C4-2B (cell line): ENCODE measurements at regions not wholly inside any gene's neighbourhood (a gene's known extent, or its start where the extent isn't known, plus 50 kb on each side); places are given as distances from the start of the nearest gene placed in this dataset.

ENCODE experiments used
- H3K27ac ChIP-seq: fragments of 450-650 bp; 2 replicates; pipeline ENCODE4 v1.5.1; 2017
- CTCF ChIP-seq: fragments of 450-650 bp; conservative IDR thresholded peaks from 2 replicates; pipeline ENCODE4 v1.5.1; 2017; ENCODE audit warnings: mild to moderate bottlenecking
- ZFX ChIP-seq: fragments of 450-650 bp; IDR thresholded peaks from 2 replicates; pipeline ENCODE4 v1.6.1; 2017

GRCh38 chr21:40938078-40938477 is 91.1 kb upstream of the DSCAM start:
- no peak overlapping the region for H3K27ac ChIP-seq
- TF ChIP-seq ZFX: no peak
- TF ChIP-seq CTCF: no peak

GRCh38 chr21:40938611-40939010 is 91.7 kb upstream of the DSCAM start:
- H3K27ac ChIP-seq: no peak overlapping the region
- TF ChIP-seq ZFX: no peak
- no peak for TF ChIP-seq CTCF

GRCh38 chr21:40947713-40948112 is 100.8 kb upstream of the DSCAM start:
- TF ChIP-seq CTCF (no peak), ZFX (no peak)
- no peak overlapping the region for H3K27ac ChIP-seq

- no peak overlapping the region for H3K27ac ChIP-seq
- TF ChIP-seq ZFX (no peak), CTCF (no peak)
Measured at GRCh38 chr21:40950970-40951369, 104.0 kb upstream of the DSCAM start.

GRCh38 chr21:40952551-40953323 is 105.8 kb upstream of the DSCAM start:
- TF ChIP-seq CTCF (no peak), ZFX (no peak)
- no peak overlapping the region for H3K27ac ChIP-seq

- no peak for TF ChIP-seq ZFX
- TF ChIP-seq CTCF: no peak
- no peak overlapping the region for H3K27ac ChIP-seq
Measured at GRCh38 chr21:40964691-40965090, 117.7 kb upstream of the DSCAM start.

GRCh38 chr21:40967771-40968170 is 120.8 kb upstream of the DSCAM start:
- TF ChIP-seq ZFX: no peak
- TF ChIP-seq CTCF: no peak

More at GRCh38 chr21:40967771-40968170, 120.8 kb upstream of the DSCAM start:
- H3K27ac ChIP-seq: no peak overlapping the region
